Keratinocyte (primary cell): ENCODE measurements at regions not wholly inside any gene's neighbourhood (a gene's known extent, or its start where the extent isn't known, plus 50 kb on each side); places are given as distances from the start of the nearest gene placed in this dataset.

ENCODE experiments used
- DNase-seq: peaks from one replicate; pipeline ENCODE4 v3.0.0-alpha.2; 2011; ENCODE audit warnings: low read depth, missing footprints, low spot score
- FAIRE-seq: peaks from 2 replicates; lab custom pipeline; 2011; peaks lifted over from hg19 to GRCh38; lab: Jason Lieb, UNC
- H2AFZ ChIP-seq: 2 replicates; pipeline ENCODE4 v1.6.0; 2012; ENCODE audit warnings: low read length, control low read depth, inconsistent platforms; ENCODE audit not compliant: control insufficient read depth
- H3K27ac ChIP-seq: 2 replicates; pipeline ENCODE4 v1.5.1; 2011; ENCODE audit warnings: low read length; ENCODE audit not compliant: control insufficient read depth, insufficient read depth
- H3K27me3 ChIP-seq: 3 replicates; pipeline ENCODE4 v1.6.0; 2011; ENCODE audit warnings: low read length; ENCODE audit not compliant: control insufficient read depth, insufficient read depth; ENCODE audit errors: extremely low read depth
- H3K36me3 ChIP-seq, 2 experiments: 2 replicates in 1 of 2; 3 replicates in 1 of 2; pipeline ENCODE4 v1.5.1; 2011; ENCODE audit warnings: low read length in 2 of 2, mild to moderate bottlenecking in 1 of 2; ENCODE audit not compliant: control insufficient read depth in 2 of 2, insufficient read depth in 2 of 2; ENCODE audit errors: extremely low read depth in 1 of 2
- H3K4me1 ChIP-seq: 3 replicates; pipeline ENCODE4 v1.5.1; 2011; ENCODE audit warnings: low read length; ENCODE audit not compliant: control insufficient read depth, insufficient read depth; ENCODE audit errors: extremely low read depth
- H3K4me2 ChIP-seq: 3 replicates; pipeline ENCODE4 v1.6.0; 2011; ENCODE audit warnings: low read depth, low read length; ENCODE audit not compliant: control insufficient read depth, insufficient read depth; ENCODE audit errors: extremely low read depth
- H3K4me3 ChIP-seq, 3 experiments: fragments of 200-600 bp in 1 of 3; sonication (generic) in 1 of 3; 2 replicates in 2 of 3; 3 replicates in 1 of 3; pipeline ENCODE4 v1.5.1; 2011 to 2016; ENCODE audit warnings: low read length in 3 of 3, mild to moderate bottlenecking in 3 of 3, control low read depth in 2 of 3, inconsistent platforms in 1 of 3, low read depth in 1 of 3, mixed read lengths in 1 of 3, mixed run types in 1 of 3, moderate library complexity in 1 of 3; ENCODE audit not compliant: control insufficient read depth in 2 of 3, insufficient read depth in 2 of 3; ENCODE audit errors: extremely low read depth in 1 of 3
- H3K79me2 ChIP-seq: 2 replicates; pipeline ENCODE4 v1.6.0; 2012; ENCODE audit warnings: low read length; ENCODE audit not compliant: control insufficient read depth, insufficient read depth
- H3K9ac ChIP-seq: 3 replicates; pipeline ENCODE4 v1.6.0; 2011; ENCODE audit warnings: low read length; ENCODE audit not compliant: control insufficient read depth, insufficient read depth; ENCODE audit errors: extremely low read depth
- H3K9me1 ChIP-seq: 3 replicates; pipeline ENCODE4 v1.6.0; 2011; ENCODE audit warnings: low read length; ENCODE audit not compliant: control insufficient read depth, insufficient read depth; ENCODE audit errors: extremely low read depth
- H3K9me3 ChIP-seq: 2 replicates; pipeline ENCODE4 v1.5.1; 2012; ENCODE audit warnings: low read depth, low read length; ENCODE audit not compliant: control insufficient read depth
- H4K20me1 ChIP-seq: 3 replicates; pipeline ENCODE4 v1.6.0; 2011; ENCODE audit warnings: low read length; ENCODE audit not compliant: control insufficient read depth, insufficient read depth; ENCODE audit errors: extremely low read depth
- EZH2 ChIP-seq: IDR thresholded peaks from one replicate; pipeline ENCODE4 v1.6.1; 2012; ENCODE audit warnings: inconsistent platforms, mild to moderate bottlenecking, low read length, moderate library complexity
- dilution Hi-C: fragments of 300-500 bp; cut with MboI; formaldehyde crosslinking; loops from one replicate; pipeline ENCODE4 v1.7.0; 2020; ENCODE audit warnings: low sequenced_read_pairs; ENCODE audit not compliant: extremely low pct_ligation_motif_present
- TF ChIP-seq, protein P1 (sequence below), 3 experiments: IDR thresholded peaks in 1 of 3; conservative IDR thresholded peaks in 1 of 3; optimal IDR thresholded peaks in 1 of 3; 2 replicates in 2 of 3; 3 replicates in 1 of 3; pipeline versions ENCODE3 to v1.5.1; 2011; ENCODE audit warnings: low read length in 3 of 3, mild to moderate bottlenecking in 3 of 3, moderate library complexity in 2 of 3, control low read depth in 1 of 3, inconsistent platforms in 1 of 3; ENCODE audit not compliant: insufficient read depth in 2 of 3; ENCODE audit errors: extremely low read depth in 1 of 3

DNA sequence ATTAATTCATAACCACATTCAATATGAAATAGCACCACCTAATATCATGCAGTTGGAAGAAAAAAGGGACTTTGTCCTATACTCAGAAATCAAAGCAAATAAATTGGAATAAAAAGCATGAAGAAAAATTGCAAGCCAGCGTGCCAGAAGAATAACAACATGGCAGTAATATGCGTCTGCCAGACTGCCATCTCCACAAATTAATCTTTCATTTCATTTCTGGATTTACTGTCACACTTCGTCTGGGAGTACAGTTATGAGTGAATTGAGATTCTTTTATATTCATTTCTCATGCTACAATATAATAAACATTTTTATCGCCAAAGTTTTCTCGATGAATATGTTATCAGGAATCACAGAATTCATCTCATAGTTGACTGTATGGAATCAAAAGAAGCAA, 1327.7 kb upstream of the SEL1L start:
- no peak overlapping the region for H3K4me3 ChIP-seq
- no peaks in the 10 kb centered on the region for H4K20me1 ChIP-seq
- no peak for FAIRE-seq

DNA sequence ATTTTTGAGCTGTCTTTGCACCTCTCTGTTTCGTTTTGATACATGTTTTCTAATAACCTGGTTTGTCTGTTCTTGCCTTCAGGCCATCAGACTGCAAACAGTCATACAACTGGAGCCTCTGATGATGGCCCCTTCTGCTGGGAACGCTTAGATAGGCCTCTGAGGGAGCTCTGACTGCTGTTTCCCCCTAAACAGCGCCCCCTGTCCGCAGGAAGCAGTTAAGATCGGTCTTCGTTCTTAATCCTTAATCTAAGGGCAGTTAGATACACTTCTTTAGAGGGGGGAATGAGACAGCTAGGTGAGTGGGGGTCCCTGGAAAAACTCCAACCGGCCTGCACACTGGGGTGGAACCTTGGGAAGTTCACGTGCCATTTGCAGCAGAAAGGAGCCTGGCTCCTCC, 1338.8 kb upstream of the SEL1L start:
- H3K36me3 ChIP-seq: no peaks in the 10 kb centered on the region
- no peak for DNase-seq
- no peaks in the 10 kb centered on the region for H3K27me3 ChIP-seq
- no peak for FAIRE-seq
- H3K4me1 ChIP-seq: no peaks in the 10 kb centered on the region
- no peak overlapping the region for H3K4me2 ChIP-seq
- no peak overlapping the region for H2AFZ ChIP-seq
- H3K9me3 ChIP-seq: no peaks in the 10 kb centered on the region
- dilution Hi-C loops: no loop called here
- H4K20me1 ChIP-seq: no peaks in the 10 kb centered on the region
- no peaks in the 10 kb centered on the region for H3K79me2 ChIP-seq
- no peak overlapping the region for H3K9ac ChIP-seq
- no peak overlapping the region for H3K4me3 ChIP-seq
- no peak for TF ChIP-seq EZH2
- TF ChIP-seq, protein P1, sequence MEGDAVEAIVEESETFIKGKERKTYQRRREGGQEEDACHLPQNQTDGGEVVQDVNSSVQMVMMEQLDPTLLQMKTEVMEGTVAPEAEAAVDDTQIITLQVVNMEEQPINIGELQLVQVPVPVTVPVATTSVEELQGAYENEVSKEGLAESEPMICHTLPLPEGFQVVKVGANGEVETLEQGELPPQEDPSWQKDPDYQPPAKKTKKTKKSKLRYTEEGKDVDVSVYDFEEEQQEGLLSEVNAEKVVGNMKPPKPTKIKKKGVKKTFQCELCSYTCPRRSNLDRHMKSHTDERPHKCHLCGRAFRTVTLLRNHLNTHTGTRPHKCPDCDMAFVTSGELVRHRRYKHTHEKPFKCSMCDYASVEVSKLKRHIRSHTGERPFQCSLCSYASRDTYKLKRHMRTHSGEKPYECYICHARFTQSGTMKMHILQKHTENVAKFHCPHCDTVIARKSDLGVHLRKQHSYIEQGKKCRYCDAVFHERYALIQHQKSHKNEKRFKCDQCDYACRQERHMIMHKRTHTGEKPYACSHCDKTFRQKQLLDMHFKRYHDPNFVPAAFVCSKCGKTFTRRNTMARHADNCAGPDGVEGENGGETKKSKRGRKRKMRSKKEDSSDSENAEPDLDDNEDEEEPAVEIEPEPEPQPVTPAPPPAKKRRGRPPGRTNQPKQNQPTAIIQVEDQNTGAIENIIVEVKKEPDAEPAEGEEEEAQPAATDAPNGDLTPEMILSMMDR (optimal IDR thresholded peaks at IDR 0.05 in 1 of 3, IDR thresholded peaks at IDR 0.05 in 1 of 3, conservative IDR thresholded peaks at IDR 0.05 in 1 of 3; ENCODE audit: extremely low read depth in 1 of 3, insufficient read depth in 2 of 3, low read length in 3 of 3): peak in 2 of 3 experiments; percentile 31 to 43
- no peak overlapping the region for H3K27ac ChIP-seq
- H3K9me1 ChIP-seq: no peaks in the 10 kb centered on the region

More for the DNA sequence above, 1327.7 kb upstream of the SEL1L start:
- H3K79me2 ChIP-seq: no peaks in the 10 kb centered on the region
- no peak for DNase-seq
- no peak overlapping the region for H3K9ac ChIP-seq
- no peaks in the 10 kb centered on the region for H3K36me3 ChIP-seq
- no peaks in the 10 kb centered on the region for H3K27me3 ChIP-seq
- dilution Hi-C loops: no loop called here
- no peak overlapping the region for H3K4me2 ChIP-seq
- H3K4me1 ChIP-seq: no peaks in the 10 kb centered on the region
- H3K9me1 ChIP-seq: no peaks in the 10 kb centered on the region
- no peak overlapping the region for H3K27ac ChIP-seq
- no peaks in the 10 kb centered on the region for H3K9me3 ChIP-seq
- no peak overlapping the region for H2AFZ ChIP-seq
- no peak for TF ChIP-seq EZH2
- TF ChIP-seq, protein P1 (optimal IDR thresholded peaks at IDR 0.05 in 1 of 3, IDR thresholded peaks at IDR 0.05 in 1 of 3, conservative IDR thresholded peaks at IDR 0.05 in 1 of 3; ENCODE audit: extremely low read depth in 1 of 3, insufficient read depth in 2 of 3, low read length in 3 of 3): no peak
